WTC11 (cell line): ENCODE measurements at regions not wholly inside any gene's neighbourhood (a gene's known extent, or its start where the extent isn't known, plus 50 kb on each side); places are given as distances from the start of the nearest gene placed in this dataset.

Source experiments
- ATAC-seq: fragments of 200-7000 bp; cut with Tn5 transposase; 2 replicates; pipeline ENCODE4 v1.10.0; 2021; ENCODE audit warnings: mild to moderate bottlenecking, moderate library complexity
- CTCF ChIA-PET: fragments of 300-600 bp; sonication (Branson Sonifier 250); formaldehyde crosslinking; loops from one replicate; lab custom pipeline; 2021; ENCODE audit warnings: antibody characterized with exemption; lab: Charles Lee
- POLR2A ChIA-PET: fragments of 350-600 bp; sonication (Branson Sonifier 250); formaldehyde crosslinking; loops from one replicate; lab custom pipeline; 2021; ENCODE audit warnings: antibody characterized with exemption; lab: Charles Lee
- DNase-seq: peaks from one replicate; pipeline ENCODE4 v3.0.0; 2021; ENCODE audit warnings: low spot score
- H3K27ac Mint-ChIP-seq: 2 replicates; pipeline ENCODE4 v1.8.0; 2021; ENCODE audit warnings: mixed read lengths
- H3K27me3 Mint-ChIP-seq: 2 replicates; pipeline ENCODE4 v1.8.0; 2021; ENCODE audit warnings: low read depth, mild to moderate bottlenecking, moderate library complexity, mixed read lengths
- H3K36me3 Mint-ChIP-seq: 2 replicates; pipeline ENCODE4 v1.8.0; 2021; ENCODE audit warnings: mixed read lengths
- H3K4me1 Mint-ChIP-seq: 2 replicates; pipeline ENCODE4 v1.8.0; 2022; ENCODE audit warnings: mixed read lengths
- H3K4me3 Mint-ChIP-seq: 2 replicates; pipeline ENCODE4 v1.8.0; 2021; ENCODE audit warnings: mild to moderate bottlenecking, moderate library complexity, mixed read lengths
- H3K9me3 Mint-ChIP-seq: 2 replicates; pipeline ENCODE4 v1.8.0; 2021; ENCODE audit warnings: mixed read lengths
- CBFB ChIP-seq: sonication (generic); formaldehyde crosslinking; IDR thresholded peaks from 2 replicates; pipeline ENCODE4 v1.8.1; 2022; ENCODE audit warnings: mild to moderate bottlenecking, low read depth, missing genetic modification reagents
- CREB1 ChIP-seq: sonication (generic); formaldehyde crosslinking; IDR thresholded peaks from 2 replicates; pipeline ENCODE4 v1.8.0; 2023; ENCODE audit warnings: mild to moderate bottlenecking, missing genetic modification reagents
- ESRRA ChIP-seq: sonication (generic); formaldehyde crosslinking; IDR thresholded peaks from 2 replicates; pipeline ENCODE4 v1.8.1; 2022; ENCODE audit warnings: mild to moderate bottlenecking, missing genetic modification reagents, borderline replicate concordance
- GRHL2 ChIP-seq: fragments of 250-450 bp; sonication (Bioruptor Pico); IDR thresholded peaks from 2 replicates; pipeline ENCODE4 v1.8.0; 2022; ENCODE audit warnings: mild to moderate bottlenecking, moderate library complexity; ENCODE audit not compliant: insufficient replicate concordance, severe bottlenecking
- GTF2I ChIP-seq: fragments of 250-450 bp; sonication (Bioruptor Pico); conservative IDR thresholded peaks from 2 replicates; pipeline ENCODE4 v1.4.0; 2021; ENCODE audit warnings: mild to moderate bottlenecking
- KAT7 ChIP-seq: sonication (generic); formaldehyde crosslinking; IDR thresholded peaks from 2 replicates; pipeline ENCODE4 v1.8.1; 2023; ENCODE audit warnings: missing genetic modification reagents, mild to moderate bottlenecking, borderline replicate concordance
- MXD4 ChIP-seq: fragments of 250-450 bp; sonication (Bioruptor Pico); IDR thresholded peaks from 2 replicates; pipeline ENCODE4 v1.8.0; 2021; ENCODE audit warnings: mild to moderate bottlenecking, moderate library complexity, borderline replicate concordance
- NFYB ChIP-seq: sonication (generic); formaldehyde crosslinking; conservative IDR thresholded peaks from 2 replicates; pipeline ENCODE4 v1.8.0; 2022; ENCODE audit warnings: low read depth, missing genetic modification reagents
- NR1H2 ChIP-seq: sonication (generic); formaldehyde crosslinking; IDR thresholded peaks from 2 replicates; pipeline ENCODE4 v1.9.0; 2021; ENCODE audit warnings: mild to moderate bottlenecking, moderate library complexity, missing genetic modification reagents
- NR2C2 ChIP-seq: sonication (generic); formaldehyde crosslinking; IDR thresholded peaks from 2 replicates; pipeline ENCODE4 v1.8.0; 2022; ENCODE audit warnings: mild to moderate bottlenecking, missing genetic modification reagents
- RORB ChIP-seq: fragments of 250-450 bp; sonication (Bioruptor Pico); IDR thresholded peaks from 2 replicates; pipeline ENCODE4 v1.9.0; 2021; ENCODE audit warnings: mild to moderate bottlenecking
- TF ChIP-seq, protein P1 (sequence below): sonication (generic); formaldehyde crosslinking; IDR thresholded peaks from 2 replicates; pipeline ENCODE4 v1.8.0; 2023; ENCODE audit warnings: missing genetic modification reagents, mild to moderate bottlenecking, borderline replicate concordance
- TF ChIP-seq, protein P2 (sequence below): sonication (generic); formaldehyde crosslinking; IDR thresholded peaks from 2 replicates; pipeline ENCODE4 v1.8.1; 2022; ENCODE audit warnings: missing genetic modification reagents, borderline replicate concordance
- TF ChIP-seq, protein P3 (sequence below): sonication (generic); formaldehyde crosslinking; IDR thresholded peaks from 2 replicates; pipeline ENCODE4 v1.8.1; 2023; ENCODE audit warnings: mild to moderate bottlenecking, missing genetic modification reagents
- TF ChIP-seq, protein P4 (sequence below): fragments of 250-450 bp; sonication (Bioruptor Pico); IDR thresholded peaks from 2 replicates; pipeline ENCODE4 v1.9.0; 2021; ENCODE audit warnings: mild to moderate bottlenecking
- TF ChIP-seq, protein P5 (sequence below): sonication (generic); formaldehyde crosslinking; IDR thresholded peaks from 2 replicates; pipeline ENCODE4 v1.8.1; 2022; ENCODE audit warnings: mild to moderate bottlenecking, missing genetic modification reagents, moderate library complexity, borderline replicate concordance
- TF ChIP-seq, protein P6 (sequence below): sonication (generic); formaldehyde crosslinking; IDR thresholded peaks from 2 replicates; pipeline ENCODE4 v1.8.0; 2022; ENCODE audit warnings: mild to moderate bottlenecking, missing genetic modification reagents
- TF ChIP-seq, protein P7 (sequence below): sonication (generic); formaldehyde crosslinking; IDR thresholded peaks from 2 replicates; pipeline ENCODE4 v1.8.1; 2023; ENCODE audit warnings: mild to moderate bottlenecking, missing genetic modification reagents
- TF ChIP-seq, protein P8 (sequence below): fragments of 250-450 bp; sonication (Bioruptor Pico); IDR thresholded peaks from 2 replicates; pipeline ENCODE4 v1.9.0; 2021; ENCODE audit warnings: mild to moderate bottlenecking
- TF ChIP-seq, protein P9 (sequence below): sonication (generic); formaldehyde crosslinking; IDR thresholded peaks from 2 replicates; pipeline ENCODE4 v1.8.1; 2022; ENCODE audit warnings: low read depth, mild to moderate bottlenecking, moderate library complexity, missing genetic modification reagents, borderline replicate concordance

DNA sequence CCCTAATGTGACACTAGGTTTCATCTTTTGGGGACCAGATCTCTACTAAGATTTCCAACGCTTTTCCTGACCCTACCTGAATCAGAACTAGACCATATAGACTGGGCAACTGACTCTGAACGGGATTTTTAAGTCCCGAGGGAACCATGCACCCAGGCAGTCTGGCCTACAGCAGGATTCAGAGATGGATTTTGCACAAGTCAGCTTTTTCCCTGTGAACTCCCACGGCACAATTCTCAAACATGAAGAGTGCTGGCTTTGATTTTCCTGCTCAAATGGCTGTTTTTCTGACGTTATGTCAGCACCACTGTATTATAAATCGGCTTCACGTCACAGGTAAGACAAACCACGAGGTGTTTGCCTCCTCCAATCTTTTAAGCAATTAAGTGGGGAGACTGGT is 409.1 kb downstream of the TCERG1L start (continued):
- TF ChIP-seq, protein P1, sequence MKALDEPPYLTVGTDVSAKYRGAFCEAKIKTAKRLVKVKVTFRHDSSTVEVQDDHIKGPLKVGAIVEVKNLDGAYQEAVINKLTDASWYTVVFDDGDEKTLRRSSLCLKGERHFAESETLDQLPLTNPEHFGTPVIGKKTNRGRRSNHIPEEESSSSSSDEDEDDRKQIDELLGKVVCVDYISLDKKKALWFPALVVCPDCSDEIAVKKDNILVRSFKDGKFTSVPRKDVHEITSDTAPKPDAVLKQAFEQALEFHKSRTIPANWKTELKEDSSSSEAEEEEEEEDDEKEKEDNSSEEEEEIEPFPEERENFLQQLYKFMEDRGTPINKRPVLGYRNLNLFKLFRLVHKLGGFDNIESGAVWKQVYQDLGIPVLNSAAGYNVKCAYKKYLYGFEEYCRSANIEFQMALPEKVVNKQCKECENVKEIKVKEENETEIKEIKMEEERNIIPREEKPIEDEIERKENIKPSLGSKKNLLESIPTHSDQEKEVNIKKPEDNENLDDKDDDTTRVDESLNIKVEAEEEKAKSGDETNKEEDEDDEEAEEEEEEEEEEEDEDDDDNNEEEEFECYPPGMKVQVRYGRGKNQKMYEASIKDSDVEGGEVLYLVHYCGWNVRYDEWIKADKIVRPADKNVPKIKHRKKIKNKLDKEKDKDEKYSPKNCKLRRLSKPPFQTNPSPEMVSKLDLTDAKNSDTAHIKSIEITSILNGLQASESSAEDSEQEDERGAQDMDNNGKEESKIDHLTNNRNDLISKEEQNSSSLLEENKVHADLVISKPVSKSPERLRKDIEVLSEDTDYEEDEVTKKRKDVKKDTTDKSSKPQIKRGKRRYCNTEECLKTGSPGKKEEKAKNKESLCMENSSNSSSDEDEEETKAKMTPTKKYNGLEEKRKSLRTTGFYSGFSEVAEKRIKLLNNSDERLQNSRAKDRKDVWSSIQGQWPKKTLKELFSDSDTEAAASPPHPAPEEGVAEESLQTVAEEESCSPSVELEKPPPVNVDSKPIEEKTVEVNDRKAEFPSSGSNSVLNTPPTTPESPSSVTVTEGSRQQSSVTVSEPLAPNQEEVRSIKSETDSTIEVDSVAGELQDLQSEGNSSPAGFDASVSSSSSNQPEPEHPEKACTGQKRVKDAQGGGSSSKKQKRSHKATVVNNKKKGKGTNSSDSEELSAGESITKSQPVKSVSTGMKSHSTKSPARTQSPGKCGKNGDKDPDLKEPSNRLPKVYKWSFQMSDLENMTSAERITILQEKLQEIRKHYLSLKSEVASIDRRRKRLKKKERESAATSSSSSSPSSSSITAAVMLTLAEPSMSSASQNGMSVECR (CRISPR knock-in tag), result no peak
- TF ChIP-seq NR2C2, result no peak
- TF ChIP-seq, protein P2, sequence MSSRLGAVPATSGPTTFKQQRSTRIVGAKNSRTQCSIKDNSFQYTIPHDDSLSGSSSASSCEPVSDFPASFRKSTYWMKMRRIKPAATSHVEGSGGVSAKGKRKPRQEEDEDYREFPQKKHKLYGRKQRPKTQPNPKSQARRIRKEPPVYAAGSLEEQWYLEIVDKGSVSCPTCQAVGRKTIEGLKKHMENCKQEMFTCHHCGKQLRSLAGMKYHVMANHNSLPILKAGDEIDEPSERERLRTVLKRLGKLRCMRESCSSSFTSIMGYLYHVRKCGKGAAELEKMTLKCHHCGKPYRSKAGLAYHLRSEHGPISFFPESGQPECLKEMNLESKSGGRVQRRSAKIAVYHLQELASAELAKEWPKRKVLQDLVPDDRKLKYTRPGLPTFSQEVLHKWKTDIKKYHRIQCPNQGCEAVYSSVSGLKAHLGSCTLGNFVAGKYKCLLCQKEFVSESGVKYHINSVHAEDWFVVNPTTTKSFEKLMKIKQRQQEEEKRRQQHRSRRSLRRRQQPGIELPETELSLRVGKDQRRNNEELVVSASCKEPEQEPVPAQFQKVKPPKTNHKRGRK (CRISPR knock-in tag), result no peak
- TF ChIP-seq, protein P3, sequence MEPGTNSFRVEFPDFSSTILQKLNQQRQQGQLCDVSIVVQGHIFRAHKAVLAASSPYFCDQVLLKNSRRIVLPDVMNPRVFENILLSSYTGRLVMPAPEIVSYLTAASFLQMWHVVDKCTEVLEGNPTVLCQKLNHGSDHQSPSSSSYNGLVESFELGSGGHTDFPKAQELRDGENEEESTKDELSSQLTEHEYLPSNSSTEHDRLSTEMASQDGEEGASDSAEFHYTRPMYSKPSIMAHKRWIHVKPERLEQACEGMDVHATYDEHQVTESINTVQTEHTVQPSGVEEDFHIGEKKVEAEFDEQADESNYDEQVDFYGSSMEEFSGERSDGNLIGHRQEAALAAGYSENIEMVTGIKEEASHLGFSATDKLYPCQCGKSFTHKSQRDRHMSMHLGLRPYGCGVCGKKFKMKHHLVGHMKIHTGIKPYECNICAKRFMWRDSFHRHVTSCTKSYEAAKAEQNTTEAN, result no peak
- TF ChIP-seq, protein P4, sequence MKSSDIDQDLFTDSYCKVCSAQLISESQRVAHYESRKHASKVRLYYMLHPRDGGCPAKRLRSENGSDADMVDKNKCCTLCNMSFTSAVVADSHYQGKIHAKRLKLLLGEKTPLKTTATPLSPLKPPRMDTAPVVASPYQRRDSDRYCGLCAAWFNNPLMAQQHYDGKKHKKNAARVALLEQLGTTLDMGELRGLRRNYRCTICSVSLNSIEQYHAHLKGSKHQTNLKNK (CRISPR knock-in tag), result no peak
- TF ChIP-seq NFYB (CRISPR knock-in tag), result no peak

DNA sequence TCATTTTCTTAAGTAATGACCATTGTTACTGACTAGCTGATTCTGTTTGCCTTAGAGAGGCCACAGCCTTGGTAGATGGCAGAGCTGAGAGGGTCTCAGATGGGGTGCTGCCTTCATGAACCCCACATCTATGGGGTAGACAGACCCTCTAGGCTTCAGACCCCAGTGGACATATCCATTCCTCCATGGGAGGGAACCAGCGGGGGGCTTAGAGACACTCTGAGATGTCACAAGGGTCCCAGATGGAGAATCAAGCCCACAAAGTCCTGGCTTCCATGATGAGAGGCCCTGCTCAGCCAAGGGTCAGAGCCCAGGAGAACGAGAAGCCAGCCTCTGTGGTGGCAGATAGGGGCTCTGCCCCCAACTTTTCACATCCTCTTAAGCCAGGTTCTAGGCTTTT is 408.6 kb downstream of the TCERG1L start:
- Mint-ChIP-seq H3K4me1 (no peaks in the 10 kb centered on the region), H3K9me3 (peaks cover 36% of the 10 kb centered on the region), H3K36me3 (peaks cover 51% of the 10 kb centered on the region), H3K4me3 (no peak overlapping the region), H3K27ac (no peak overlapping the region), H3K27me3 (peaks cover 3% of the 10 kb centered on the region; the same call in 1 of the 2 replicates)
- DNase-seq (no peak), ATAC-seq (no peak)
- POLR2A ChIA-PET, result no interaction called here
- CTCF ChIA-PET, result no interaction called here
- TF ChIP-seq, protein P5, sequence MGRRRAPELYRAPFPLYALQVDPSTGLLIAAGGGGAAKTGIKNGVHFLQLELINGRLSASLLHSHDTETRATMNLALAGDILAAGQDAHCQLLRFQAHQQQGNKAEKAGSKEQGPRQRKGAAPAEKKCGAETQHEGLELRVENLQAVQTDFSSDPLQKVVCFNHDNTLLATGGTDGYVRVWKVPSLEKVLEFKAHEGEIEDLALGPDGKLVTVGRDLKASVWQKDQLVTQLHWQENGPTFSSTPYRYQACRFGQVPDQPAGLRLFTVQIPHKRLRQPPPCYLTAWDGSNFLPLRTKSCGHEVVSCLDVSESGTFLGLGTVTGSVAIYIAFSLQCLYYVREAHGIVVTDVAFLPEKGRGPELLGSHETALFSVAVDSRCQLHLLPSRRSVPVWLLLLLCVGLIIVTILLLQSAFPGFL (CRISPR knock-in tag), result no peak
- TF ChIP-seq KAT7 (CRISPR knock-in tag), result no peak
- TF ChIP-seq RORB (CRISPR knock-in tag), result no peak
- TF ChIP-seq, protein P6, sequence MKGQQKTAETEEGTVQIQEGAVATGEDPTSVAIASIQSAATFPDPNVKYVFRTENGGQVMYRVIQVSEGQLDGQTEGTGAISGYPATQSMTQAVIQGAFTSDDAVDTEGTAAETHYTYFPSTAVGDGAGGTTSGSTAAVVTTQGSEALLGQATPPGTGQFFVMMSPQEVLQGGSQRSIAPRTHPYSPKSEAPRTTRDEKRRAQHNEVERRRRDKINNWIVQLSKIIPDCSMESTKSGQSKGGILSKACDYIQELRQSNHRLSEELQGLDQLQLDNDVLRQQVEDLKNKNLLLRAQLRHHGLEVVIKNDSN, result no peak
- no peak for TF ChIP-seq MXD4 (CRISPR knock-in tag)
- TF ChIP-seq GTF2I (CRISPR knock-in tag), result no peak
- TF ChIP-seq ESRRA, result no peak
- TF ChIP-seq, protein P7, sequence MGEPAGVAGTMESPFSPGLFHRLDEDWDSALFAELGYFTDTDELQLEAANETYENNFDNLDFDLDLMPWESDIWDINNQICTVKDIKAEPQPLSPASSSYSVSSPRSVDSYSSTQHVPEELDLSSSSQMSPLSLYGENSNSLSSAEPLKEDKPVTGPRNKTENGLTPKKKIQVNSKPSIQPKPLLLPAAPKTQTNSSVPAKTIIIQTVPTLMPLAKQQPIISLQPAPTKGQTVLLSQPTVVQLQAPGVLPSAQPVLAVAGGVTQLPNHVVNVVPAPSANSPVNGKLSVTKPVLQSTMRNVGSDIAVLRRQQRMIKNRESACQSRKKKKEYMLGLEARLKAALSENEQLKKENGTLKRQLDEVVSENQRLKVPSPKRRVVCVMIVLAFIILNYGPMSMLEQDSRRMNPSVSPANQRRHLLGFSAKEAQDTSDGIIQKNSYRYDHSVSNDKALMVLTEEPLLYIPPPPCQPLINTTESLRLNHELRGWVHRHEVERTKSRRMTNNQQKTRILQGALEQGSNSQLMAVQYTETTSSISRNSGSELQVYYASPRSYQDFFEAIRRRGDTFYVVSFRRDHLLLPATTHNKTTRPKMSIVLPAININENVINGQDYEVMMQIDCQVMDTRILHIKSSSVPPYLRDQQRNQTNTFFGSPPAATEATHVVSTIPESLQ (CRISPR knock-in tag), result no peak
- TF ChIP-seq NR1H2, result no peak
- no peak for TF ChIP-seq GRHL2
- TF ChIP-seq, protein P8, sequence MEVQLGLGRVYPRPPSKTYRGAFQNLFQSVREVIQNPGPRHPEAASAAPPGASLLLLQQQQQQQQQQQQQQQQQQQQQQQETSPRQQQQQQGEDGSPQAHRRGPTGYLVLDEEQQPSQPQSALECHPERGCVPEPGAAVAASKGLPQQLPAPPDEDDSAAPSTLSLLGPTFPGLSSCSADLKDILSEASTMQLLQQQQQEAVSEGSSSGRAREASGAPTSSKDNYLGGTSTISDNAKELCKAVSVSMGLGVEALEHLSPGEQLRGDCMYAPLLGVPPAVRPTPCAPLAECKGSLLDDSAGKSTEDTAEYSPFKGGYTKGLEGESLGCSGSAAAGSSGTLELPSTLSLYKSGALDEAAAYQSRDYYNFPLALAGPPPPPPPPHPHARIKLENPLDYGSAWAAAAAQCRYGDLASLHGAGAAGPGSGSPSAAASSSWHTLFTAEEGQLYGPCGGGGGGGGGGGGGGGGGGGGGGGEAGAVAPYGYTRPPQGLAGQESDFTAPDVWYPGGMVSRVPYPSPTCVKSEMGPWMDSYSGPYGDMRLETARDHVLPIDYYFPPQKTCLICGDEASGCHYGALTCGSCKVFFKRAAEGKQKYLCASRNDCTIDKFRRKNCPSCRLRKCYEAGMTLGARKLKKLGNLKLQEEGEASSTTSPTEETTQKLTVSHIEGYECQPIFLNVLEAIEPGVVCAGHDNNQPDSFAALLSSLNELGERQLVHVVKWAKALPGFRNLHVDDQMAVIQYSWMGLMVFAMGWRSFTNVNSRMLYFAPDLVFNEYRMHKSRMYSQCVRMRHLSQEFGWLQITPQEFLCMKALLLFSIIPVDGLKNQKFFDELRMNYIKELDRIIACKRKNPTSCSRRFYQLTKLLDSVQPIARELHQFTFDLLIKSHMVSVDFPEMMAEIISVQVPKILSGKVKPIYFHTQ (CRISPR knock-in tag), result no peak
- TF ChIP-seq CBFB (CRISPR knock-in tag), result no peak
- TF ChIP-seq, protein P9, sequence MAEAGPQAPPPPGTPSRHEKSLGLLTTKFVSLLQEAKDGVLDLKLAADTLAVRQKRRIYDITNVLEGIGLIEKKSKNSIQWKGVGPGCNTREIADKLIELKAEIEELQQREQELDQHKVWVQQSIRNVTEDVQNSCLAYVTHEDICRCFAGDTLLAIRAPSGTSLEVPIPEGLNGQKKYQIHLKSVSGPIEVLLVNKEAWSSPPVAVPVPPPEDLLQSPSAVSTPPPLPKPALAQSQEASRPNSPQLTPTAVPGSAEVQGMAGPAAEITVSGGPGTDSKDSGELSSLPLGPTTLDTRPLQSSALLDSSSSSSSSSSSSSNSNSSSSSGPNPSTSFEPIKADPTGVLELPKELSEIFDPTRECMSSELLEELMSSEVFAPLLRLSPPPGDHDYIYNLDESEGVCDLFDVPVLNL (CRISPR knock-in tag), result no peak
- no peak for TF ChIP-seq CREB1 (CRISPR knock-in tag)
- TF ChIP-seq, protein P4 (CRISPR knock-in tag), result no peak
